Cardiac fibroblast (primary cell): ENCODE measurements at regions not wholly inside any gene's neighbourhood (a gene's known extent, or its start where the extent isn't known, plus 50 kb on each side); places are given as distances from the start of the nearest gene placed in this dataset.

Experiments used
- DNase-seq, 2 donors: peaks; one replicate each; pipeline versions ENCODE4 v3.0.0 to v3.0.0-alpha.2; 2010; ENCODE audit warnings: low read depth in 2 of 2
- H3K4me3 ChIP-seq, 2 donors: replicated peaks in 1 of 2; 1 replicate in 1 of 2; 2 replicates in 1 of 2; pipeline ENCODE4 v1.5.1; 2011; ENCODE audit warnings: low read depth in 2 of 2, low read length in 2 of 2, mild to moderate bottlenecking in 2 of 2, moderate library complexity in 1 of 2
- CTCF ChIP-seq: IDR thresholded peaks from one replicate; pipeline ENCODE4 v1.5.1; 2011; ENCODE audit warnings: low read depth, mild to moderate bottlenecking, low read length, inconsistent platforms

DNA sequence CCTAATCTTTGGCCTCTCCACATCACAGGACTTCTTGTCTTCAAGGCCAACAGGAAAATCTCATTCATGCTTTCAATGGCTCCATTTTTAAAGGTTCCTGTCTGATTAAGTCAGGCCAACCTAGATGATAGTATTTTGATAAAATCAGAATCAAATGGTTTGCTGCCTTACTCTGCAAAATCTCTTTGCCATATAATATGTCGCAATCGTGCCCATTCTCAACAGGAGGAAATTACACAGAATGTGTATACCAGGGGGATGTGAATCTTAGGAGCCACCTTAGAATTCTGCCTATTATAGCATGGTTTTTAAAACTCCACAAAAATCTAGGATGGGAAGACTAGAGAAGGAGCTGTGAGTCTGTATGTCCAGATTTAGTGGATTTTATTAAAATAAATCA lies 612.9 kb upstream of the MAN1A1 start:
- H3K4me3 ChIP-seq: no peak overlapping the region
- TF ChIP-seq CTCF: no peak
- DNase-seq: no peak

GRCh38 chr6:119961450-119961849 lies 611.9 kb upstream of the MAN1A1 start:
- TF ChIP-seq CTCF: no peak
- H3K4me3 ChIP-seq: no peak overlapping the region
- peak in 1 of 2 donors; percentile 1 for DNase-seq

DNA sequence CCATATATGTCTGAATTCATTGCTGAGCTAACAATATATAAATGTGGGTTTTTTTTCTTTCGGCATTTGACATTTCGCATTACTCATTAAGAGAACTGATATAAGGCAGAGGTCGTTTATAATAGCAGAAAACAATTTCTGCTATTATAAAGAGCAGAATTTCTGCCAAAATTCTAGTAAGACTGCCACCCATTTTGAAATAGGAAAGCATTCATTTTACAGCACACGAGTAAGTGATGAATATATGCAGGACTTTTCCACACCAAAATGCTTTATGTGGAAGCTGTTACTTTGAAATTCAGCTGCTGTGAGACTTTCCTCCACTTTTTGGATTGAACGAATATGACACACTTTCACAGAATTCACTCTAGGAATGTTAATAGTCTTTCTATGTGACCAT lies 610.9 kb upstream of the MAN1A1 start:
- DNase-seq: no peak
- no peak overlapping the region for H3K4me3 ChIP-seq
- no peak for TF ChIP-seq CTCF

- no peak for DNase-seq
- no peak for TF ChIP-seq CTCF
- H3K4me3 ChIP-seq: no peak overlapping the region
These were observed 610.5 kb upstream of the MAN1A1 start for GRCh38 chr6:119960036-119960435.

DNA sequence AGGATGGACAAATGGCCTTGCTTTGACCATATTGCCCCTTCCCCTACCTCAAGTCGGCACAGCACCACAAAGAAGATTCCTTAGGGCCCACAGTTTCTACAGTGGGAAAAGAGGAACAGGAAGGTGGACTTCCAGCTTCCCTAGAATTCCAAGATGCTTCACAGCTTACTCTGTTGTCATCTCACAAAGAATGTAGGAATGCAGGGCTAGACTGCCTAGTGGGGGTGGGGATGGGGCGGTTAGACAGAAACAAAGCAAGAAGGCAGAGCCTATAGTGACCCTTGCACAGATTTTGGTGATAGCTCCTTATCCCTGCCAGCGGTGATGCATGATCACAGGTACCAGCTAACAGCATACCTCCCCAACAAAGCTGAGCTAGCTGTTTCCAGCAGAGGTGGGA lies 607.6 kb upstream of the MAN1A1 start:
- DNase-seq: no peak
- no peak overlapping the region for H3K4me3 ChIP-seq
- no peak for TF ChIP-seq CTCF

- no peak for TF ChIP-seq CTCF
- no peak overlapping the region for H3K4me3 ChIP-seq
- no peak for DNase-seq
These were observed 603.1 kb upstream of the MAN1A1 start for GRCh38 chr6:119952696-119953095.

GRCh38 chr6:119950681-119951080 lies 601.1 kb upstream of the MAN1A1 start:
- no peak overlapping the region for H3K4me3 ChIP-seq
- no peak for DNase-seq
- no peak for TF ChIP-seq CTCF
